ENCODE measurements at regions not wholly inside any gene's neighbourhood (a gene's known extent, or its start where the extent isn't known, plus 50 kb on each side); places are given as distances from the start of the nearest gene placed in this dataset.

- intact Hi-C loops (cut with DNase I), result no loop called here
- DNase-seq (no peak), ATAC-seq (no peak)
- 57 to 64% methylated on average over 3 of the region's 3 CpGs for WGBS, 2 donors
- H3K27ac ChIP-seq, result no peak overlapping the region
- H3K4me1 ChIP-seq, result no peaks in the 10 kb centered on the region
- no peaks in the 10 kb centered on the region for H3K27me3 ChIP-seq
- no peaks in the 10 kb centered on the region for H3K36me3 ChIP-seq (replicated peaks in 1 of 2; ENCODE audit: insufficient read depth in 1 of 2, low read depth in 2 of 2)
- H3K9me3 ChIP-seq, result no peaks in the 10 kb centered on the region
- H3K4me3 ChIP-seq, result no peak overlapping the region
- TF ChIP-seq POLR2A (IDR thresholded peaks at IDR 0.05), result no peak
- TF ChIP-seq CTCF (IDR thresholded peaks at IDR 0.05), result no peak
These were observed 232.1 kb downstream of the LMO4 start for GRCh38 chr1:87560601-87561360.

GRCh38 chr1:87563211-87563610, 234.5 kb downstream of the LMO4 start:
- intact Hi-C loops (cut with DNase I), result no loop called here
- no peak overlapping the region for H3K27ac ChIP-seq
- no peak for TF ChIP-seq CTCF (IDR thresholded peaks at IDR 0.05)
- no peak for TF ChIP-seq POLR2A (IDR thresholded peaks at IDR 0.05)

GRCh38 chr1:87565861-87566260, 237.2 kb downstream of the LMO4 start:
- no peak for DNase-seq
- no peak for TF ChIP-seq CTCF (IDR thresholded peaks at IDR 0.05)
- TF ChIP-seq POLR2A (IDR thresholded peaks at IDR 0.05), result no peak
- no peaks in the 10 kb centered on the region for H3K9me3 ChIP-seq
- H3K4me3 ChIP-seq, result no peak overlapping the region
- no peaks in the 10 kb centered on the region for H3K36me3 ChIP-seq (replicated peaks in 1 of 2; ENCODE audit: insufficient read depth in 1 of 2, low read depth in 2 of 2)
- H3K4me1 ChIP-seq, result no peaks in the 10 kb centered on the region
- H3K27ac ChIP-seq, result no peak overlapping the region
- 70 to 81% methylated on average over 5 of the region's 5 CpGs for WGBS, 2 donors
- intact Hi-C loops (cut with DNase I), result no loop called here
- no peaks in the 10 kb centered on the region for H3K27me3 ChIP-seq
- no peak for ATAC-seq

More at GRCh38 chr1:87563211-87563610, 234.5 kb downstream of the LMO4 start:
- DNase-seq, result no peak
- no peaks in the 10 kb centered on the region for H3K4me1 ChIP-seq
- H3K36me3 ChIP-seq (replicated peaks in 1 of 2; ENCODE audit: insufficient read depth in 1 of 2, low read depth in 2 of 2), result no peaks in the 10 kb centered on the region
- H3K4me3 ChIP-seq, result no peak overlapping the region
- H3K27me3 ChIP-seq, result no peaks in the 10 kb centered on the region
- H3K9me3 ChIP-seq, result no peaks in the 10 kb centered on the region
- 53 to 66% methylated on average over 4 of the region's 4 CpGs for WGBS, 2 donors
- no peak for ATAC-seq

- no peak overlapping the region for H3K4me3 ChIP-seq
- no peaks in the 10 kb centered on the region for H3K36me3 ChIP-seq (replicated peaks in 1 of 2; ENCODE audit: insufficient read depth in 1 of 2, low read depth in 2 of 2)
- intact Hi-C loops (cut with DNase I), result no loop called here
- TF ChIP-seq CTCF (IDR thresholded peaks at IDR 0.05), result no peak
- no peak for TF ChIP-seq POLR2A (IDR thresholded peaks at IDR 0.05)
- no peak overlapping the region for H3K27ac ChIP-seq
- 82 to 86% methylated on average over 4 of the region's 4 CpGs for WGBS, 2 donors
- ATAC-seq (no peak), DNase-seq (no peak)
- no peaks in the 10 kb centered on the region for H3K9me3 ChIP-seq
- H3K4me1 ChIP-seq, result no peaks in the 10 kb centered on the region
- no peaks in the 10 kb centered on the region for H3K27me3 ChIP-seq
These were observed 239.3 kb downstream of the LMO4 start for GRCh38 chr1:87568005-87568404.

GRCh38 chr1:87568911-87569310, 240.2 kb downstream of the LMO4 start:
- no peak for TF ChIP-seq CTCF (IDR thresholded peaks at IDR 0.05)
- TF ChIP-seq POLR2A (IDR thresholded peaks at IDR 0.05), result no peak
- Histone ChIP-seq H3K36me3 (replicated peaks in 1 of 2; ENCODE audit: insufficient read depth in 1 of 2, low read depth in 2 of 2) (no peaks in the 10 kb centered on the region), H3K4me1 (no peaks in the 10 kb centered on the region), H3K4me3 (no peak overlapping the region), H3K27me3 (no peaks in the 10 kb centered on the region), H3K9me3 (no peaks in the 10 kb centered on the region), H3K27ac (no peak overlapping the region)
- 58 to 71% methylated on average over 3 of the region's 3 CpGs for WGBS, 2 donors
- intact Hi-C loops (cut with DNase I), result no loop called here
- ATAC-seq, result no peak
- DNase-seq, result no peak

Data from body of pancreas (tissue), 4 donors.